Putamen (tissue), 1 donor: ENCODE measurements at regions not wholly inside any gene's neighbourhood (a gene's known extent, or its start where the extent isn't known, plus 50 kb on each side); places are given as distances from the start of the nearest gene placed in this dataset.
"Not testable (repeated sequence)": the region's sequence is repeated elsewhere in the genome, so short reads cannot be mapped to it uniquely, and the experiment has no call there.

Experiments used
- DNase-seq: peaks from one replicate; pipeline ENCODE4 v3.0.0-alpha.2; 2016; ENCODE audit warnings: low spot score

DNA sequence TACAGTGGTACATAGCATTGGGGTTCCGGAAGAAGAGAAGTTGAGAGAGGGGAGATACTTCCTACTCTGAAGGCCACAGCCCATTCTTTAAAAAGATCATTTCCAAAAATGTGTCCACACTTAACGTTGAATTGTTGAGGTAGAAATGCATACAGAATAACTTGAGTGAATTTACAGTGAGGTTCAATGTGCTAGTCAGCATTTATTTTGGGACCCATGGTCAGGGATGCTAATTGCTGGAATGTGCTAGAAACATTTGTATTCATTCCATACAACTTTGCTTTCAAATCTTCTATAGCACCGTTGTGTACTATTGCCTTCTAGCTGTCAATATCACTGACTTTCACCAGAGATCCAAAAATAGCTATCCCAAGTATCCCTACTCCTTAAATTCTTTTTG, 325.9 kb downstream of the SATB2 start:
- no peak for DNase-seq

DNA sequence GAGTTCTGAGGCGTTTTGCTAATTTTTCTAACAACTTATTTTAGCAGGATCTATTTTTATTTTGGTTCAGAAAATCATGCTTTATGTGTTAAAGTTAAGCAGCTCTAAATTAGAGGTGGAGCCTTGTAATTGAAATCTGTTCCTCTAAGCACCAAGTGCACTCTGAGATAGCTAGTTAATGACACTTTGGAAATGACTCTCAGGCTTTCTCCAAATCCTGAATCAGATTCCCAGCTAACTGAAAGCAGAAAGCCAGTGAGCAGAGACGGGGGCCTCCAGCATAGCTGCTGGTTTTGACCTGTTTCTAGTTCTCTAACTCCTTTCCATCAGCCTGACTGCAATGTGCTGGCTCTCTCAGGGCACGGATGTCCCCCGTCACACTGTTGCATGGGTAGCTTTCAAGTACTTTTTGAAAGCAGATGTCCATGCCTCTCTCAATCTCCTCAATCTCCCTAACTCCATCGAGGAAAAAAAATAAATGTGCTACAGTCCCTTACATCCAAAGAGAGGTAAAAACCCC, 326.5 kb downstream of the SATB2 start:
- DNase-seq: no peak

DNA sequence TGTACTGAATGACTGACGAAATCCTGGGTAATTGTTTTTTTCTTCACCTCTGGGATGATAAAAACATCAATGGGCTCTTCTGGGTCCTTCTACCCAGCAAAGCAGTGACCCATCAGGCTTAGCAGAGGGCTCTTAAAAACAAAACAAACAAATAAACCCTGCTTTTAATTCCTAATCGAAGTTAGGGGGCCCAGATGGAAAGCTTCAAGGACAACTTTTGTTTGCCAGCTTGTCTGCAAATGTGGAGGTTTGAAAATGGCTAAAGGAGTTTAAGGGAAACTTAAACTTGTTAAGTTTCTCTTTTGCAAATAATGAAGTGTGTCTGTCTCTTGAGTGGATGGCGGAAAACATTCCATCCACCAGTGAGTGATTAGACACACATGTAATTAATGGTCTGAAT, 327.2 kb downstream of the SATB2 start:
- DNase-seq: no peak

DNA sequence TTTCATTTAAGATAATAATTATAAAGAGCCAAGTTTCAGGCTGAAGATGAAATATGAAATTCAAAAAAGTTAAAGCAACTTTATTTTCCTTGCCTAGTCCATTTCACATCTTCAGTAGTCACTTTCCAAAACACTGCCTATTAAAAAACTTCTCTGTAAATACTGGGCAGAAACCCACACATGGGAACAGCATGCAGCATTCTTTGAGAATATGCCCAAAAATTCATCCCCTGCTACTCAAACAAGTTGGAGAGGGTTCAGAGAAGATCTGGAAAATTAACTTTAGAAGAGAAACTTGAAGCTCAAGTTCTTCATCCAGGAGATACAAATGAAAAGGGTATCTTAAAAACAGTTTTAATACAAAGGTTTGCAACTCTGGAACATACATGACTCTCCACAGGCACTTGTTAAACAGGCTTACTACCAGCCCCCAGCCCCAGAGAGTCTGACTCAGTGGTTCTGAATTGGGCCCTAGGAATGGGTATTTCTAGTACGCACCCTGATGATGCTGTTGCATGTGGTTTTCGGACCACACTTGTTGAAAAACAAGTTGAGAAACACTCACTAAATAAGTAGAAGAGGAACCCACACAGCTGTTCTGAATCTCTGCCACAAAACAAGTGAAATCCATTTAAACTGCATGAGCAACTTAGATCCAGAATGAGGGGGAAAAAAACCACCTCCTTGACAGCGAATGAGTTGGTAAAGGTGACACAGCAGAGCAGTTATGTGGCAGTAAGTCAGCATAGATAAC, 329.1 kb downstream of the SATB2 start:
- no peak for DNase-seq

GRCh38 chr2:199119796-199120195, 337.9 kb downstream of the SATB2 start:
- DNase-seq: no peak

- DNase-seq: no peak
These were observed 339.0 kb downstream of the SATB2 start for GRCh38 chr2:199118673-199119112.

DNA sequence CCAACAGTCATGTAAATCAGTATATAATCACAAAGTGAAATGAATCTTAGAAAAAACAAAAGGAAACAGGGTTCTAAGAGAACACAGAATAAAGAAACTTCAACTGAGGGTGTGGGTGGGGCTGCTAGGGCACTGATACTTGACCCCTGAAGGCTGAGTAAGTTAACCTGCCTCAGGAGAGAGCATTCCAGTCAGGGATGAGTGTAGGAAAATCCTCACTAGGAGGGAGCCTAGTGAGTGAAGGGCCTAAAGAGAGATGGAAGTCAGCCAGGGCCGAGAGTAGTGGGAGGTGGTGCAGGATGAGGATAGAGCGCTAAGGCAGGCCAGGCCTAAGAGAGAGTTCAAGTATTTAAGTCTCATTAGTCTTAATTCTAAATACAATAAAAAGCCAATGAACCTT, 342.6 kb downstream of the SATB2 start:
- DNase-seq: no peak

DNA sequence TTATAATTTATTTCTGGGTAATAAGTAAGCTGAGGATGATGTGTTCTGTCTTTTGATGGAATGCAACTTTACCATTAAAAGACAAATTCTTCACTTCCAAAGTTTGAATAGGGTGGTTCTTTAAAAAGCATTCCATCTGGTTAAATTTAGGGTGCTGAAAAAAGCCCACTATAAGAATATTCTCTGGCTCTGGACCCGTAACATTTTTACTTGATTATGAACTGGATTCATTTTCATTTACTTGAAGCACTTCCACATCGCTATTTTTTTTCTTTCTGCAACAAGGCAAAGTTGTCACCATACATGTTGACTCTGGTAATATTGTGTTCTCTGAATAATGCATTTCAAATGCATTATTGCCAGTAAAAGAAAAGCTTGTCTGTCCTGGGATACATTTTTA, 344.6 kb downstream of the SATB2 start:
- no peak for DNase-seq

- DNase-seq: no peak
These were observed 346.3 kb downstream of the SATB2 start for GRCh38 chr2:199111458-199111857.

- DNase-seq: no peak
These were observed 349.7 kb downstream of the SATB2 start for GRCh38 chr2:199108056-199108455.

- DNase-seq: no peak
These were observed 351.9 kb downstream of the SATB2 start for GRCh38 chr2:199105826-199106225.

DNA sequence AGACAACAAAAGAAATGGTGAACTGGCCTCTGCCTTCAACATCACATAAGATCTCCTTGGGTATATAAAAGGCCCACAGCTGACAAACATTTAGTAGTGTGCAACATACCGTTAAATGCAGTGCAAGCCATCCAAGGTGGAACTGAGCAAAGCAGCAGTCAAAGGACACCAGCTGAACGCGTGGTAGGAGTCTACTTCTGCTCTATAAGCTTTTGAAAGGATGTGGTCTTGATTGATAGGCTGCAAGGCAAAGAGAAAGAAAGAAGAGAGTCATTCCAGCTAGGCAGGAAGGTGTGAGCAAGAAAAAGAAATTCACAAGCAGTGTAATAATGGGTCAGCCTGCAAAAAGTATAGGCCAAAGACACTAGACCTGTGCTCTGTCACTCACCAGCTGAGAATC, 356.3 kb downstream of the SATB2 start:
- no peak for DNase-seq

DNA sequence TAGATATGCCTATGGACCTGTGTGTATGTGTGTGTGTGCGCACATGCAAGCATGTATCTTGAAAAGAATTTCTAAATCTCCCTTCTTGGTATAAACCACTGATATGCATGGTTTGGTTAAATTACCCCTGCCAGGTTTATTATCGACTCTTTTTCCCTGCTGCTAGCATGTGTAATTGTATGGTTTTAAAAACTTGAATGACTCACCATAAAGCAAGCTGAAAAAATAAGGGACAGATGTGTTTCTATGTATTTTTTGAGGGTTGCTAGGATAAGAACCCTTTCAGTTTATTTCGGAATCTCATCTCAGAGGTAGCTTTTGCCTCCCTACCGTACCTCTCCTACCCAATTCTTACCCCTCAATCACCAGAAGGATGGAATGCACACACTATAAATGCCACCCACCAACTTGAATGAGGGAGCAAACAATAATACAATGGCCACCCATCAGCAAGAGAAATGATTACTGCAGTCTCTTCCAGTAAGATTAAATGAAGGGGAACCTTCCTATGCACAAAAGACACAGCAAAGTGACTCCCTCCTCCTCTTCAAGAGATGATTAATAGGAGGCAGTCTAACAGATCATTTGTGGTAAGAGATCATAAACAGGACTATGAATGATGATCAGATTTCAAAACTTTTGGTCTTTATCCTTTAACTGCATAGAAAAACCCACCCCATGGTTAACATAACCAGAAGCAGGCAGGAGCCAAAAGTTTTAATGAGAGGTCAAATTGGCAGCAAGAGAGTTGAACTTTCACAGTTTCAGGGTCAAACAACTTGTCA, 357.2 kb downstream of the SATB2 start:
- DNase-seq: no peak

GRCh38 chr2:199092419-199092818, 365.3 kb downstream of the SATB2 start:
- DNase-seq: no peak

- no peak for DNase-seq
These were observed 372.5 kb downstream of the SATB2 start for GRCh38 chr2:199085261-199085660.

DNA sequence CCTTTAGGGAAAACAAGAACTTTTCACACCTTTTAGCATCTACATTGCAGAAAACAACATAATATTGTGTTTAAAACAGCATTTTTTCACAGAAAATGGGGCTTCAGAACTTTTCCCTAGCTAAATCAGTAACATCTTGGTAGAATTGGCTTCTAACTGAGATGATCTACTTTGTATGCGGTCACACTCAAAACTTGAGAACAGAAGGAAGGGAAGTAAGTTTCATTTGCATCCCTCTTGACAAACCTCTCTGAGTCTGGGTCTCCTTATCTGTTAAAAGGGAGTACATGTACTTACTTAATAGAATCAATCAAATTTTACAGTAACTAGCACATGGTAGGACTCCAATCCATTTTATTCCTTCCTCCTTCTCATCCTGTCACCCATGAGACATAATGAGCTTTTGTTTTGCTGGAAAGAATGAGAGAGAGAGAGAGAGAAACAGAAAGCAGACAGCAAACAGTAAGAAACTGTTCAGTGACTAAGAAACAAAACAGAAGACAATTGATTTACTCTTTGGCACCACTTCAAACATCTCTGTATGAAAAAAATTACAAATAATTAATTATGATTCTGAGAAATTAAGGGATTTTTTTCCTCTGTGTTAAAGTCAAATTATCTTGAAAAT, 387.3 kb downstream of the SATB2 start:
- DNase-seq: peak; percentile 58

- DNase-seq: no peak
These were observed 393.5 kb downstream of the SATB2 start for GRCh38 chr2:199064201-199064600.

GRCh38 chr2:199057936-199058335, 399.8 kb downstream of the SATB2 start:
- no peak for DNase-seq

- DNase-seq: no peak
These were observed 402.4 kb downstream of the SATB2 start for GRCh38 chr2:199055336-199055735.

- DNase-seq: no peak
These were observed 414.9 kb downstream of the SATB2 start for GRCh38 chr2:199042660-199043379.

- no peak for DNase-seq
These were observed 417.2 kb downstream of the SATB2 start for GRCh38 chr2:199040522-199040921.

- DNase-seq: not testable (repeated sequence)
These were observed 424.0 kb downstream of the SATB2 start for GRCh38 chr2:199033761-199034160.
